ENCODE measurements at regions not wholly inside any gene's neighbourhood (a gene's known extent, or its start where the extent isn't known, plus 50 kb on each side); places are given as distances from the start of the nearest gene placed in this dataset.

- no peak for TF ChIP-seq CTCF (IDR thresholded peaks at IDR 0.05)
- no peak for TF ChIP-seq EP300 (IDR thresholded peaks at IDR 0.05)
Observed at GRCh38 chrX:117327373-117327772, 789.2 kb downstream of the KLHL13 start.

All from upper lobe of left lung (tissue), 4 donors.